Colonic mucosa (tissue), 4 donors: ENCODE measurements at regions not wholly inside any gene's neighbourhood (a gene's known extent, or its start where the extent isn't known, plus 50 kb on each side); places are given as distances from the start of the nearest gene placed in this dataset.
"Not testable (repeated sequence)": the region's sequence is repeated elsewhere in the genome, so short reads cannot be mapped to it uniquely, and the experiment has no call there.

Experiments used
- DNase-seq: peaks from one replicate; pipeline ENCODE4 v3.0.0-alpha.2; 2020
- H3K27ac ChIP-seq: fragments of 200-600 bp; one replicate; pipeline ENCODE4 v1.8.0; 2021
- H3K27me3 ChIP-seq: fragments of 200-600 bp; one replicate; pipeline ENCODE4 v1.8.0; 2021
- H3K36me3 ChIP-seq: fragments of 200-600 bp; one replicate; pipeline ENCODE4 v1.8.0; 2021
- H3K4me1 ChIP-seq: fragments of 200-600 bp; one replicate; pipeline ENCODE4 v1.8.0; 2021; ENCODE audit warnings: mild to moderate bottlenecking
- H3K4me3 ChIP-seq: fragments of 200-600 bp; one replicate; pipeline ENCODE4 v1.8.0; 2021
- H3K9ac ChIP-seq, 2 donors: one replicate each; pipeline ENCODE4 v1.7.0; 2013; ENCODE audit warnings: control low read depth in 2 of 2, low read depth in 2 of 2, low read length in 2 of 2
- H3K9me3 ChIP-seq: fragments of 200-600 bp; one replicate; pipeline ENCODE4 v1.8.0; 2021
- CTCF ChIP-seq: fragments of 200-600 bp; IDR thresholded peaks from one replicate; pipeline ENCODE4 v1.8.0; 2022; ENCODE audit warnings: antibody characterized with exemption, mild to moderate bottlenecking
- intact Hi-C: fragments of 100-400 bp; cut with DNase I; formaldehyde crosslinking; loops from one replicate; pipeline ENCODE4 v1.14.1; 2022
- donor health status: healthy.
- donor health status: DM: no; HTN: no; CAD: no.
- donor health status: DM: no; HTN: no; CAD: no.

DNA sequence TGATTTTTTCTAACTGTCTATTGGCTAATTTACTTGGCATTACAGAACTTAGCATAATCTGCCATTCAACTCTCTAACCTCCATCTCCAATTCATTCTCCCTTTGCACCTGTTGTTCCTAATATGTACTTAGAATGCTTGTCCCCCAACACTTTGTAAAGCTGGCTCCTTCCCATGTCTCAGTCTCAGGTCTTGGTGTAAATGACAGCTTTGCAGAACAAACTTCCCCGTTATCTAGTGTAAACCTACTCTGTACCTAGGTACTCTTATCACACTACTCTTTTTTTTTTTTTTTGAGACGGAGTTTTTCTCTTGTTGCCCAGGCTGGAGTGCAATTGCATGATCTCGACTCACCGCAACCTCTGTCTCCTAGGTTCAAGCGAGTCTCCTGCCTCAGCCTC lies 77.2 kb upstream of the CTNNA1 start:
- no peak overlapping the region for H3K9ac ChIP-seq
- no peak overlapping the region for H3K27ac ChIP-seq
- DNase-seq, result no peak
- H3K4me1 ChIP-seq, result no peaks in the 10 kb centered on the region
- no peaks in the 10 kb centered on the region for H3K27me3 ChIP-seq
- H3K36me3 ChIP-seq, result no peaks in the 10 kb centered on the region
- no peaks in the 10 kb centered on the region for H3K9me3 ChIP-seq
- no peak for TF ChIP-seq CTCF
- H3K4me3 ChIP-seq, result no peak overlapping the region
- intact Hi-C loops, result no loop called here

DNA sequence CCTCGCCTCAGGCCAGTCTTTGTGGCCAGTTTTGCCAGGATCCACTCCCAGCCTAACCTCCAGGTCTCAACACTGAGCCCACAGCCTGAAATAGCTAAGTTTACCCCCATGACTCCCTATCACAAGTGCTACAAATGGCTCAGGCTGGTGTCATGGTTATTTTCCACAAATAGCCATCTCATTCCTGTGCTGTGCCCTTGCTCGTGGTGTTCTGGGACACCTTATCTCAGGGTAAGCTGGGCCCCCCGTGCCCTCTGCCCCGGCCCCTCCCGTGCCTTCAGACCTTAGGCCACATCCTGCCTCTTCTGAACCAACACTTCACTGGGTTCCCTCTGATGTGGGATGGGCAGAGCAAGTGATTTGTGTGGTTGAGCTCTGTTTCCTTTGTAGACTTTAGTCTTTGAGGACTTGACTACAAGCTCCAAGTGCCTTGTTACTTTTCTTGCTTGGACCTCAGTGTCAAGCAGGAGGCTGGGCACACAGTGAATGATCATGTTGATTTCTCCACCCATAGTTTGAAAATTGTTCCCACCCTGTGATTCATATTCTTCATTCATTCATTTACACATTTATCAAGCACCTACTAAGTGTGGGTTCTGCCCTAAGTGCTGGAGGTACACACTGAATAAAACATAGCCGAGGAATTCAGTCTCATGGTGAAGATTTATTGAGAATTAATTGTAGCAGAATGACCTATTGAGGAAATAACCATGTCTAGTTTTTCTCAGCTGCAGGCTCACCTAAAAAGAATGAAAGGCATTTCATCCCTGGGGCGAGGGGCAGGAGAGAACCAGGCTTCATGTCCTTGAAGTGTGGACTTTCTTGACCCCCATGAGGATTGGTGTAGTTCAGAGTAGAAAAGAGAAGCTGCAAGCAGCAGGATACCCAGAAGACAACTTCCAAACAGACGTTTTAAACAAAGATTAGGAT lies 84.5 kb upstream of the CTNNA1 start:
- Histone ChIP-seq H3K36me3 (no peaks in the 10 kb centered on the region), H3K27ac (no peak overlapping the region), H3K4me1 (no peaks in the 10 kb centered on the region), H3K4me3 (no peak overlapping the region), H3K9ac (no peak overlapping the region), H3K27me3 (no peaks in the 10 kb centered on the region), H3K9me3 (no peaks in the 10 kb centered on the region)
- no peak for DNase-seq
- TF ChIP-seq CTCF, result no peak
- intact Hi-C loops, result no loop called here

DNA sequence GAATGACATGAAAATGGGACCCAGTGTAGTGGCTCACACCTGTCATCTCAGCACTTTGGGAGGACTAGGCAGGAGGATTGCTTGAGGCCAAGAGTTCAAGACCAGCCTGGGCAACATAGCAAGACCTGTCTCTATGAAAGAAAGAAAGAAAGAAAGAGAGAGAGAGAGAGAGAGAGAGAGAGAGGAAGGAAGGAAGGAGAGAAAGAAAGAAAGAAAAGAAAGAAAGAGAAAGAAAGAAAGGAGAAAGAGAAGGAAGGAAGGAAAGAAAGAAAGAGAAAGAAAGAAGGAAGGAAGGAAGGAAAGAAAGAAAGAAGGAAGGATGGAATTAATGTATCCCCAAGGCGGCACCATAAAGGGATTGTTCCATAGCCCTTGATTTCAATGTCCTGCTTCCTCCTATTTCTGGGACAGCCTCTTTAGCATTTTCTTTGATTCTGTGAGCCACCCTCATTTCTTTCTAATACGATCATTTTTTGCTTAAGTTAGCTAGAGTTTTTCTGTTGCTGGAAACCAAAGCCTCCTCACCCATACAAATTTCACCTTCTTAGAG lies 85.4 kb upstream of the CTNNA1 start:
- H3K27ac ChIP-seq, intact Hi-C loops: not testable (repeated sequence)

GRCh38 chr5:138666226-138666742 lies 86.9 kb upstream of the CTNNA1 start:
- no peak for DNase-seq
- intact Hi-C loops, result no loop called here
- Histone ChIP-seq H3K9ac (no peak overlapping the region), H3K36me3 (no peaks in the 10 kb centered on the region), H3K4me1 (no peaks in the 10 kb centered on the region), H3K9me3 (no peaks in the 10 kb centered on the region), H3K27ac (no peak overlapping the region), H3K4me3 (no peak overlapping the region), H3K27me3 (no peaks in the 10 kb centered on the region)
- no peak for TF ChIP-seq CTCF

More for the DNA sequence above, 85.4 kb upstream of the CTNNA1 start:
- not testable (repeated sequence) for H3K9me3 ChIP-seq, H3K4me3 ChIP-seq, H3K27me3 ChIP-seq, H3K36me3 ChIP-seq, DNase-seq, H3K4me1 ChIP-seq, H3K9ac ChIP-seq

GRCh38 chr5:138665261-138665660 lies 88.0 kb upstream of the CTNNA1 start:
- Histone ChIP-seq H3K9ac (no peak overlapping the region), H3K36me3 (no peaks in the 10 kb centered on the region), H3K27me3 (no peaks in the 10 kb centered on the region), H3K27ac (no peak overlapping the region), H3K4me1 (no peaks in the 10 kb centered on the region), H3K9me3 (no peaks in the 10 kb centered on the region), H3K4me3 (no peak overlapping the region)
- no peak for TF ChIP-seq CTCF
- DNase-seq, result no peak
- intact Hi-C loops, result no loop called here
